Caki2 (cell line): ENCODE measurements at regions not wholly inside any gene's neighbourhood (a gene's known extent, or its start where the extent isn't known, plus 50 kb on each side); places are given as distances from the start of the nearest gene placed in this dataset.

Source experiments
- DNase-seq: peaks from one replicate; pipeline ENCODE4 v3.0.0-alpha.2; 2015; ENCODE audit warnings: low read depth
- in situ Hi-C: cut with HindIII; loops from 2 replicates; pipeline ENCODE4 v1.10.0; 2016; ENCODE audit warnings: low sequenced_read_pairs, low pct_unique_long_range_greater_than_20kb, mixed read lengths

DNA sequence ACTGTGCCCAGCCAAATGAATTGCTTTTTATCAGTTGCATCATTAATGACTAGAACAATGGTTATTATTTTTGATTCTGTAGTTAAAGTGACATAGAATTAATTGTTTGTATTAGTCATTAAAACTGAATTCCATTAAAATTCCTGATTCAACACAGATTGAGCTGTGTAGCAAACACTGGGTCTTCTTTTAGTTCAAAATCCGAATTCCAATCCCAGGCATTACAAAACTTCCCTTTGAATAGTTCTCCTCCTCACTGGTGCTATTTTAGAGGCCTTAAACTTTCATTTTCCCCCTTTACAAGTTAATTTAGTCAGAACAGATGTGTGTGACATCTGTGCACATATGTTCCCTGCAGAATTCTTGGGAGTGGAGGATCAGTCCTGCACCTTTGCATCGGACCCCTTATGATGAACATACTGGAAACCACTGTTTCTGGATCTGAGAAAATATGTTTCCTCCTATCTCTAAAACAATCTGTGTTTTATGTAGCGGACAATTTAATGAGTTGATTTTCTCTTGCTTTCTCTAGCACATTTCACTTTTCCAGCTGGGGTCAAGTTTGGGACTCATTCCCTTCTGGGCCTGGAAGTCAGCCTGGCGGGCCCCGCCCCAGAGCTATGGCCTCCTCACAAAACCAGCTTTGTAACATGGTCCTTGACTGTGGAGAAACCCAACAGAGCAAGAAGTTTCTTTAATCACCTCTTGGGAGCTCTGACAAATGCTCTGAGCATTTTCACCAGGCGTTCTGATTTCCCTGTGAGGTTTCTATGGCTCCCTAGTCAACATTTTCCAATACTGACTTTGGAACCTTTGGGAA, 87.9 kb upstream of the MAMDC2 start:
- in situ Hi-C loops = no loop called here
- no peak for DNase-seq

GRCh38 chr9:69961843-69962242, 81.8 kb upstream of the MAMDC2 start:
- in situ Hi-C loops = no loop called here
- DNase-seq = no peak

DNA sequence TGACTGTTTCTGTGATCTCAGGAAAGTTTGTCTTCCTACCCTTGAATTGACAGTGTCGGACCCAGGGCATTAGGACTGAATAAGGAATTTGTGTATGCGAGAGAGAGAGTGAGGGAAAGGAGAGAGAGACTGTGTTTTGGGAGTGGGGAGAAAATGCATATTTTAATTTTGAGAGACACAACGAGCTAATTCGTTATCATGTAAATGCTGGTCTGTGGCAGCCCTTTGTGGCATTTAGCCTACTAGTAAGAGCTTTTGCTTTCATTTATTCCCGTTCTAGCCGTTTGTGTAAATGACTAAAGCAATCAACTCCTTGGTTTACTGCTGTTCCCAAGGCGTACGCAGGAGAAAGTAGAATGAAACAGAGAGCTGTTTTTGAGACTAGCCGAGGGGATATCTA, 79.8 kb upstream of the MAMDC2 start:
- in situ Hi-C loops = no loop called here
- no peak for DNase-seq

- no peak for DNase-seq
- in situ Hi-C loops = no loop called here
Measured at GRCh38 chr9:69964446-69964845, 79.2 kb upstream of the MAMDC2 start.

DNA sequence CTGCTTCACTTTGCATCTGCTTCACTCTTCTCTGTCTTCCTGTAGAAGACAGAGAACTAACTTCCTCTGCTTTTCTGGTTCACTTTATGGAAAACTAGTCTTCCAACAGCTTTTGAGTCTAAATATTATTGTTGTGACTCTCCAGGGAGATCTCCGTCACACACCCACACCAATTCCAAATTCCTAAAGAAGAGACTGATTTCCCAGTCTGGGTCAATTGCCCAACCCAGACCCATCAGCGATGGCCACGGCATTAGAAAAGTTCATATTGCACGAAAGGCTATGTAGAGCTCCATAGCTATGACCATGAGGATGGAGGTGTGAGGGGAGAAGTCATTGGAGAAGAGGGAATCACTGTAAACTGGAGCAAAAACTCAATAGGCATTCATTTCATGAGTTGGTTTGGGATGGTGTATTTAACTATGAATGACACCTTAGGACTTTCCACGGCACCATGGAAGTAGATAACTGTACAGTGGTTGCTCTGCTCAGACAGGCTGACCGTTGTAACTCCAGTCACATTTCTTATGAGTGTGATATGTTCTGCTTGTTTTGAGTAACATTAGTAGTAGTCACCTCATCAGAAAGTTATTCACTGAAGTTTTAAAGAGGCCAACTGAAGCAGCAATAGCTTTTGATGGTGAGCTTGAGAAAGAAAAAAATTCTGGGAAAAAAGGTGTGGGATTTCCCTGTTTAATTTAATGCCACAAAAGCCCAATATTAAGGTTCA, 78.1 kb upstream of the MAMDC2 start:
- DNase-seq = no peak
- in situ Hi-C loops = no loop called here

- in situ Hi-C loops = no loop called here
- DNase-seq = no peak
Measured at GRCh38 chr9:69967344-69967743, 76.3 kb upstream of the MAMDC2 start.

DNA sequence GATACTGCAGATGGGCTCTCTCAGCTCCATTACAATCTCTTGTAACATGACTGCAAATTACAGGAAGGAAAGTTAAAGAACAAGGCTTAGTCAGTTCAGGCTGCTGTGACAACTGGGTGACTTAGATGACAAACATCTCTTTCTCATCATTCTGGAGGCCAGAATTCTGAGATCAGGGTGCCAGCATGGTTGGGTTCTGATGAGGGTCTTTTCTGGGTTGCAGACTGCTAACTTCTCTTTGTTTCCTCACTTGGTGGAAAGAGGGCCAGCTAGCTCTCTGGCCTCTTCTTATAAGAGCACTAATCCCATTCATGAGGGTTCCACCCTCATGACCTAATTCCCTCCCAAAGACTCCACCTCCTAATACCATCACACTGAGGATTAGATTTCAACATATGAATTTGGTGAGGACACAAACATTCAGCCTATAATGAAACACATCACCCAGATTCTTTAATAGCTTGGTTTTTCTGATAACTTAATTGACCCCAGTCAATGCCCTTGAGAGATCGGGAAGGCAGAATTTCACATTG, 73.6 kb upstream of the MAMDC2 start:
- in situ Hi-C loops = no loop called here
- DNase-seq = no peak

DNA sequence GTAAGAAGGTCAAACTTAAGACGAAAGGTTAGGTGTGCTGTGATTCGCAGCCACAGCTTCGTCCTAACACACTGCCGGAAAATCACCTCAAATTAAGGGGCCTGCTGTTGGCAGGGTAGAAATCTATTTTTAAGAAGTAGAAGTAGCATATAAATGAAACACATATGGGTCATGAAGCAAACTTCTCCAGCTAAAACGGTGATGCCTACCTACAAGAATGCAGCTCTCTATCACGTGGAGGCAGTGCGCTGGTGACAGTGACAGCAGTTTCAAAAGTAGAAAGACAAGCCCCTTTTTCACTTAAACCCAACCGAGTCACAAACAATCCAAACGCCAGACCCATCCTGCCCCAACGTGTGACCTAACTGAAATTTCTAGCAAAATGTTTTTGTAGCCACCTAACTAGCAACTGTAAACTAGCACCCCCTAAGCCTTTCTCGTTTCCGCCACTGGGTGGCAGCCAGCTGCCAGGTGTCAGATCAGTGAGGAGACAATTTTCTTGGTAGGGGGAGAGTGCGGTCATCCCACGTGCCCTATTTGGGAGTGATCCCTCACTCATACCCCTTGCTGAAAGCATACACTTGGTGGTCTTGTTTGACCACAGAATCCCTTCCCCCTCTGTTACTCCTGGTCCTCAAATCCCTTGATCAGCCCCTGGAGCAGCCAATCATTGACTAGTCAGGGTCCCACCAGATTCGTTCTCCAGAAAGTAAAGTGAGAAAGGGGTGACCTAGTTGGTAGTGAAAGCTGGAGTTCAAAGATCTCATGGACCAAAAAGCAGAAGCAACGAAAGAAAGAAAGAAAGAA, 71.8 kb upstream of the MAMDC2 start:
- peak; percentile 38 for DNase-seq
- in situ Hi-C loops = no loop called here

DNA sequence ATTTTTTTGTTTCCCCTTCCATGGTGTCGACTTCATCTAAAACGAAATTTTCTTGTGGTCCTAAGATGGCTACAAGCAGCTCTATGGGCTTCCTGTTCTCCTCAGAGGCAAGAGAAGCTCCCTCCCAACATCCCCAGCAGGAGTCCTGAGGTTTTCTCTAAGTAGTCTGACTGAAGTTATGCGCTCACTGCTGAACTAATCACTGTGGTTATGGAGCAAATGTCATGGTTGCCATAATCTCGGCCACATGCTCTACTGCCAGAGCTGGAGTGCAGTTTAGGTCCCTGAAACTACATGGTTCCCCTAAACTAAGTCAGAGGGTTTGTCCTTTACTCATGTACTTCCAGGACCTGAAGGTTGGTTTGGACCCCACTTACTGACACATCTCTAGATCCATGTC, 68.0 kb upstream of the MAMDC2 start:
- no peak for DNase-seq

DNA sequence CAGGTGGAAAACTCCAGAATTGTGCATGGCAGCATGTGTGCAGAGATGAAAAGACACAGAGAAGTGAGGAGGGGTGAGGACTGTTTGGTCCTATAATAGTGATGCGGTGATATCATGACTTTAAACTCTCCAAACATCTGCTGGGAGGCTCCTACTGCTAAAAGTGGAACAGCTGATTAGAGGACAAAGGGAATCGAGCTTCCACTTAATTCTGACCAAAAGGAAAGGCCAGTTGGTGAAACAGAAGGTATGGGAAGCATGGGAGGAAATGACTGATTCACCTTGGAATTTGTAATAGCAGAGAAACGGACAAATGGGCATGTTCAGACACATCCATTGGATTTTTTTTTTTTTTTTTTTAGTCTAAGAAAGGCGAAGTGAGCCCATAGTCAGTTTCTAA, 67.5 kb upstream of the MAMDC2 start:
- peak; percentile 45 for DNase-seq
- in situ Hi-C loops = no loop called here

More for the DNA sequence above, 68.0 kb upstream of the MAMDC2 start:
- in situ Hi-C loops = no loop called here

DNA sequence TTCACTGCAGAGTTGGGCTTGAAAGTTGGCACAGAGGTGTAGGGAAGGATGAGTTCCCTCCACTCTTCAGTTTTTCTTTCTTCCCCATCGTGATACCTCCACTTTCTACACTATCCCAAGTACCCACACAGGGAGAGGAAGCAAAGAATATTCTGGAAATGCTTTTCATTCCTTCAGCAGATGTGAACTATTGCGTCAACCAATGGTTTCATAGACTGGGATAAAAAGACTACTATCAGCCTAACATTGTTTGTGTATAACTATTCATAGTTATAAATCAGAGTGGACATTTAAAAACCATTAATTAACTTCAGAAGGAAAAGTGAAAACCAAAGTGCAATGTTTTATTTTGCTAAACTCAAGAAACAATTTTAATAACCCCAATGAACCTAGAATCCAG, 63.6 kb upstream of the MAMDC2 start:
- no peak for DNase-seq
- in situ Hi-C loops = no loop called here

DNA sequence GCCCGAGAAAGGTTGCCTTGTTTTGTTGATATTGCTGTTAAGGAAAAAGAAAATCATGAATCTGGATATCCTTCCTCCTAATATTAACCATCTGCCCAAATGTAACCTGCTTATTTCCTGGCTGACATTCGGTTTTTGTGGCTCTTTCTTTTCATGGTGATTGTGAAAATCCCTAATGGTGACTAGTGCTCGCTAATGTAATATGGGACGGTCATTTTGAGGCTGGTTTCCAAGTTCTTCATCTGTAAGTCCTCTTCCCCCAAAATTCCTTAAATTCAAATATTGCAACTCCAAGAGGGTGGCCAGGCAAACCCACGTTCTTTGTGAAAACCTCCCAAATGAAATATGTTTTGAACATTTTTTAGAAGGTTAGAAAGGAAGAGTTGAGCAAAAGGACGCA, 63.1 kb upstream of the MAMDC2 start:
- in situ Hi-C loops = no loop called here
- DNase-seq = no peak

GRCh38 chr9:69981686-69982445, 61.8 kb upstream of the MAMDC2 start:
- no peak for DNase-seq
- in situ Hi-C loops = no loop called here

GRCh38 chr9:69984831-69985230, 58.8 kb upstream of the MAMDC2 start:
- in situ Hi-C loops = no loop called here
- DNase-seq = no peak

DNA sequence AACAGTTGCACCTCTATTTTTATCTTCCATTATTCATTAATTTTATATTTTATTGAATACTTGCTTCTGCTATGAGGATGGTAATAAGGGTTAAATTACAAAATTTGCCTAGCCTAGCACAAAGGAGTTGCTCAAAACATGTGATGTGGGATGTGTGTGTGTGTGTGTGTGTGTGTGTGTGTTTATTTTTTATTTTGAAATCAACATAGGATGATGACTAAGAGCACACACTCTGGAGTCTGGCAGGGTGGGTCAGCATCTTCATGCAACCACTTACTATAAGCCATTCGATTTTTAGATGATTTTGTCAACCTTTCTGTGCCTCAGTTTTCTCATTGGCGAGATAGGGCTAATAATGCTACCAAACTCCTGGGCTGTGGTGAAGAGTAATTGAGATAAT, 57.7 kb upstream of the MAMDC2 start:
- in situ Hi-C loops = no loop called here
- DNase-seq = no peak

DNA sequence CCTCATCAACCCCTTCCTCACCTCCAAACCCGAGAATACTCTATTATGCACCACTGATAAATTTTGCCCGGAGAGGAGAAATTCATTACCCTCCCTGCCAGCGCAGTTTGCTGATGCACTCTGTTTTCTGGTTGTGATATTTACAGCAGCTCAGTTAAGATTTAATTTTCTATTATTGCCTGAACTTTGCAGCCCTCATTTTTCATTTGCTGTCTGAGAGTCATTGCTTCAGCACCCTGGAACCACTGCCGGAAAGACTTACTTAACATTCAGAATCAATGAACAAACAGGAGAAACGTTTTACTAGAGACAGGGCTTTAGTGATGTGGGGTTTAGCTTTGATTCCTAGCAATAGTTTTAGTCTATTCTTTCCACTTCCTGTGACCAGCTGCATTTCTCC, 56.7 kb upstream of the MAMDC2 start:
- in situ Hi-C loops = no loop called here

DNA sequence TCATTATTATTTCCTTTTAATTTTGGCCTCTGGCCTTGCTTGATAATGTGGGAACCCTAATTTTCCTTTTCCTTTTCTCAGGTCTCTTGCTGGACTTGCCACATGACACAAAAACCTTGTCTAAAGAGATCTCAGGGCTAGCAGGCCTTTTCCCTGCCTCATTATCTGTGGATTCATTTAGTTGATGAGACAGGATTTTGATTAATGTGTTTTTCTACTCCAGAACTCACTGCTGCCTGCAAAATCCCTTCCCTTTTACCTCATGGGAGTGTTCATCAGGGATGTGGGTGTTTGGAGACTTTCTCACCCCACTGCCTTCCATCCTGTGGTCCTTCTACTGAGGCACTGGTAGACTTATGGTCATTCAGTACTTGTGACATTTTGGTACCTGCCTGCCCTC, 56.2 kb upstream of the MAMDC2 start:
- no peak for DNase-seq
- in situ Hi-C loops = no loop called here

More for the DNA sequence above, 56.7 kb upstream of the MAMDC2 start:
- DNase-seq = no peak

DNA sequence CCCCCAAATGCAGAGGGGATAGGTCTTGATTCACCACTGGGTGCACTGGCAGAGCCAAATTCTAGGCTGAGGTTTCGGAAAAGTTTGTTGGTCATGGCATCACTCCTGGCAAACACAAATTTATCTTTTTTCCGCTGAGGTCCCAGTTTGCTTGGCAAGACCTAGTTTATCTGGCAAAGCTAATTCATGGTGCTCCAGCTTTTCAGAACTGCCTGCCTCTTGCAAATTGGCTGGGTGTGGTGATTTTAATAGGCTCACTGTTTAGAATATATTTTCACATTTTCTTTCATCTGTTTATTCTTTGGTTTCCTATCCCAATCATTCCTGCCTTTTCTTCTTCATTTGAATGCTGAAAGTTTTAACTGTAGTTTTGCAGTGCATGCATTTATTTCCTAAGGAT, 50.5 kb upstream of the MAMDC2 start:
- in situ Hi-C loops = no loop called here

More for the DNA sequence above, 50.5 kb upstream of the MAMDC2 start:
- no peak for DNase-seq
